PC-3 (cell line): ENCODE measurements at regions not wholly inside any gene's neighbourhood (a gene's known extent, or its start where the extent isn't known, plus 50 kb on each side); places are given as distances from the start of the nearest gene placed in this dataset.

Source experiments
- EZH2 ChIP-seq: fragments of 300-600 bp; sonication (generic); IDR thresholded peaks from one replicate; pipeline ENCODE4 v1.6.1; 2017; ENCODE audit warnings: antibody characterized with exemption, mild to moderate bottlenecking, low read length; ENCODE audit not compliant: unreplicated experiment
- EZH2phosphoT487 ChIP-seq: fragments of 300-600 bp; sonication (generic); IDR thresholded peaks from 2 replicates; pipeline ENCODE4 v1.6.1; 2018; ENCODE audit warnings: mild to moderate bottlenecking, antibody characterized with exemption, low read length, borderline replicate concordance
- TF ChIP-seq, protein P1 (sequence below): fragments of 300-600 bp; sonication (generic); conservative IDR thresholded peaks from 2 replicates; pipeline ENCODE4 v1.5.1; 2017; ENCODE audit warnings: antibody characterized with exemption, low read depth, mild to moderate bottlenecking, low read length

DNA sequence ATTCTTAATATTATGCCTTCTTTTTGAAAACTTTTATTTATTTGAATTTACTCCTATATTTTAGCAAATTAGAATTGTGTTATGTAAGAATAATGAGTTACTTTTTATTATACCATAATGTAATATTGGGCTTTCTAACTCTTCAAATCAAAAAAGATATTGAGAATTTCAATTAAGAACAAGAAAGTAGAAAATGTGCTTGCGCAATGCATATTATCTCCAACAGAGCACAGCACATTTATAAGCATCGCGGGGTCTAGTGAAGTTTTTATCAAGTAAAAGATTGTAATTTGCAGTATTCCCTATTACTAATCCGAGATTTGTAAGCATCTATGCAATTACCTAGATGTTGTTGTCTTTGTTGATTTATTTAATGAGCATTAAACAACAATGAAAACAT, 829.1 kb upstream of the CNTNAP5 start:
- TF ChIP-seq, protein P1, sequence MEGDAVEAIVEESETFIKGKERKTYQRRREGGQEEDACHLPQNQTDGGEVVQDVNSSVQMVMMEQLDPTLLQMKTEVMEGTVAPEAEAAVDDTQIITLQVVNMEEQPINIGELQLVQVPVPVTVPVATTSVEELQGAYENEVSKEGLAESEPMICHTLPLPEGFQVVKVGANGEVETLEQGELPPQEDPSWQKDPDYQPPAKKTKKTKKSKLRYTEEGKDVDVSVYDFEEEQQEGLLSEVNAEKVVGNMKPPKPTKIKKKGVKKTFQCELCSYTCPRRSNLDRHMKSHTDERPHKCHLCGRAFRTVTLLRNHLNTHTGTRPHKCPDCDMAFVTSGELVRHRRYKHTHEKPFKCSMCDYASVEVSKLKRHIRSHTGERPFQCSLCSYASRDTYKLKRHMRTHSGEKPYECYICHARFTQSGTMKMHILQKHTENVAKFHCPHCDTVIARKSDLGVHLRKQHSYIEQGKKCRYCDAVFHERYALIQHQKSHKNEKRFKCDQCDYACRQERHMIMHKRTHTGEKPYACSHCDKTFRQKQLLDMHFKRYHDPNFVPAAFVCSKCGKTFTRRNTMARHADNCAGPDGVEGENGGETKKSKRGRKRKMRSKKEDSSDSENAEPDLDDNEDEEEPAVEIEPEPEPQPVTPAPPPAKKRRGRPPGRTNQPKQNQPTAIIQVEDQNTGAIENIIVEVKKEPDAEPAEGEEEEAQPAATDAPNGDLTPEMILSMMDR: no peak
- TF ChIP-seq EZH2: no peak
- no peak for TF ChIP-seq EZH2phosphoT487
